Neuron (in vitro differentiated cells): ENCODE measurements at regions not wholly inside any gene's neighbourhood (a gene's known extent, or its start where the extent isn't known, plus 50 kb on each side); places are given as distances from the start of the nearest gene placed in this dataset.

Experiments
- H2AFZ ChIP-seq: one replicate; pipeline ENCODE4 v1.6.1; 2013; ENCODE audit warnings: low read depth, mild to moderate bottlenecking, inconsistent platforms, low read length, moderate library complexity
- H3K27me3 ChIP-seq: one replicate; pipeline ENCODE4 v1.6.1; 2013; ENCODE audit warnings: low read length; ENCODE audit not compliant: insufficient read depth
- H3K36me3 ChIP-seq: one replicate; pipeline ENCODE4 v1.6.1; 2013; ENCODE audit warnings: low read length; ENCODE audit not compliant: insufficient read depth
- H3K4me1 ChIP-seq: one replicate; pipeline ENCODE4 v1.6.1; 2013; ENCODE audit warnings: low read length; ENCODE audit not compliant: insufficient read depth
- H3K4me3 ChIP-seq: 2 replicates; pipeline ENCODE4 v1.5.1; 2013; ENCODE audit warnings: mild to moderate bottlenecking, low read length, moderate library complexity
- H3K9me3 ChIP-seq: one replicate; pipeline ENCODE4 v1.6.1; 2013; ENCODE audit warnings: low read length

GRCh38 chr5:159410480-159410879, 80.2 kb upstream of the IL12B start:
- no peaks in the 10 kb centered on the region for H3K9me3 ChIP-seq
- no peaks in the 10 kb centered on the region for H3K27me3 ChIP-seq
- no peak overlapping the region for H3K4me3 ChIP-seq
- H3K36me3 ChIP-seq = no peaks in the 10 kb centered on the region
- no peak overlapping the region for H2AFZ ChIP-seq
- H3K4me1 ChIP-seq = no peaks in the 10 kb centered on the region

DNA sequence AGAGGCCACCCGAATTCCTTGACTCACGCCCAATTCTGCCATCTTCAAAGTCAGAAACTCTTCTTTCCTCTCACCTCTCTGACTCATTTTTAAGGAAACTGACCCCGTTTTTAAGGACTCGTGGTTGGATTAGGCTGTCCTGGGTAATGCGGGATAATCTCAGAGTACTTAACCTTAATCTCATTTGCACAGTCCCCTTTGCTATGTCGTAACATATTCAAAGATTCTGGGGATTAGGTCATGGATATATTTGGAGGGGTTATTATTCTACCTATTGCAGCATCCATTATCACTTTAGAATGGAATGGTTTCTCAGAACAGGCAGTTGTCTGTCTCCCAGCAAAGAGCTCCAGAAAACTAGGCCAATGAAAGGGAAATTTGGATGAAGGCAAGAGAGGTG, 80.8 kb upstream of the IL12B start:
- Histone ChIP-seq H2AFZ (no peak overlapping the region), H3K4me3 (no peak overlapping the region), H3K27me3 (no peaks in the 10 kb centered on the region), H3K4me1 (no peaks in the 10 kb centered on the region), H3K9me3 (no peaks in the 10 kb centered on the region), H3K36me3 (no peaks in the 10 kb centered on the region)

- no peaks in the 10 kb centered on the region for H3K36me3 ChIP-seq
- H3K9me3 ChIP-seq = no peaks in the 10 kb centered on the region
- H3K4me1 ChIP-seq = no peaks in the 10 kb centered on the region
- no peak overlapping the region for H2AFZ ChIP-seq
- no peak overlapping the region for H3K4me3 ChIP-seq
- no peaks in the 10 kb centered on the region for H3K27me3 ChIP-seq
These were observed 82.2 kb upstream of the IL12B start for GRCh38 chr5:159412284-159413046.

- no peak overlapping the region for H3K4me3 ChIP-seq
- no peak overlapping the region for H2AFZ ChIP-seq
- no peaks in the 10 kb centered on the region for H3K4me1 ChIP-seq
- H3K36me3 ChIP-seq = no peaks in the 10 kb centered on the region
- H3K27me3 ChIP-seq = no peaks in the 10 kb centered on the region
- H3K9me3 ChIP-seq = no peaks in the 10 kb centered on the region
These were observed 83.7 kb upstream of the IL12B start for GRCh38 chr5:159414021-159414420.

DNA sequence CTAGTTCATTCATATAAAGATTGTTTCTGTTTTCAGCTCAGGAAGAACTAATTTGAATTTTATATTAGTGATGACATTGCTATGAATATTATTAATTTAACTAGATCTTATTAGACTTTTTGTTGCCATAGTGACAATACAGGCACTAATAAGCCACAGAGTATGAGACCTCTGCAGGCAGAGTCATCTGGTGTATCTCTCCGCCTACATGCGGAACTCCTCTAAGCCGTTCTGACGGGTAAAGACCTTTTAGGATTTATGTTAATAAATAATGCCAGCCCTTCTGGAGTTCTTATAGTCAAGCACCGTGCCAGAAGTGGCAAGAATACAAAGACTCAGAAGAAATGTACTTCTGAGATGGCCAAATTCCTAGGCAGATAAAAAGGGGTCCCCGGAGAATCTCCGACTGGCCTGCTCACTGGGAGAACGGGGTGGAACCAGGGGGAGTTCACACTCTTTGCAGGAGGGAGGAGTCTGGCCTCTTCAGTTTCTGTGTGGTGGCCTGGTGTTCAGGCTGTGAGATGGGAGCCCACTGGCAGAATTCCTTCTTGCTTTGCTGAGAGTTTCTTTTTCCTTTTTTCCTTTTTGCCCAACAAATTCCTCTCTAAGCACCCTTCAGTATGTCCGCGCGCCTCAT, 85.1 kb upstream of the IL12B start:
- H3K27me3 ChIP-seq = no peaks in the 10 kb centered on the region
- no peak overlapping the region for H2AFZ ChIP-seq
- no peaks in the 10 kb centered on the region for H3K4me1 ChIP-seq
- no peaks in the 10 kb centered on the region for H3K36me3 ChIP-seq
- no peak overlapping the region for H3K4me3 ChIP-seq
- H3K9me3 ChIP-seq = no peaks in the 10 kb centered on the region

- no peaks in the 10 kb centered on the region for H3K27me3 ChIP-seq
These were observed 86.2 kb upstream of the IL12B start for GRCh38 chr5:159416438-159416837.

DNA sequence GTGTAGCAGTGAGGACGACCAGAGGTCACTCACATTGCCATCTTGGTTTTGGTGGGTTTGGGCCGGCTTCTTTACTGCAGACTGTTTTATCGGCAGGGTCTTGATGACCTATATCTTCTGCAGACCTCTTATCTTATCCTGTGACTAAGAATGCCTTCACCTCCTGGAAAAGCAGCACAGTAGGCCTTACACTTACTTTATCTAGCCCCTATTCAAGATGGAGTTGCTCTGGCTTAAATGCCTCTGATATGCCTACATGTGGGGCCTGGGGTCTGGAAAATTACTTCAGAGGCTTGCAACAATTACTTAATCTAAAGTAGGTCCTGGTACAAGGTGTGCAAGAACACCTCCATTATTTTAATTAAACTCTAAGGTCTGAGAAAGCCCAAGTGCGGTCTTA, 86.9 kb upstream of the IL12B start:
- Histone ChIP-seq H3K36me3 (no peaks in the 10 kb centered on the region), H2AFZ (no peak overlapping the region), H3K9me3 (no peaks in the 10 kb centered on the region), H3K4me1 (no peaks in the 10 kb centered on the region), H3K27me3 (no peaks in the 10 kb centered on the region), H3K4me3 (no peak overlapping the region)

More at GRCh38 chr5:159416438-159416837, 86.2 kb upstream of the IL12B start:
- no peak overlapping the region for H2AFZ ChIP-seq
- H3K9me3 ChIP-seq = no peaks in the 10 kb centered on the region
- H3K4me3 ChIP-seq = no peak overlapping the region
- no peaks in the 10 kb centered on the region for H3K36me3 ChIP-seq
- H3K4me1 ChIP-seq = no peaks in the 10 kb centered on the region

GRCh38 chr5:159419576-159419975, 89.3 kb upstream of the IL12B start:
- Histone ChIP-seq H3K9me3 (no peaks in the 10 kb centered on the region), H3K27me3 (no peaks in the 10 kb centered on the region), H3K36me3 (no peaks in the 10 kb centered on the region), H3K4me1 (no peaks in the 10 kb centered on the region), H2AFZ (no peak overlapping the region), H3K4me3 (no peak overlapping the region)

DNA sequence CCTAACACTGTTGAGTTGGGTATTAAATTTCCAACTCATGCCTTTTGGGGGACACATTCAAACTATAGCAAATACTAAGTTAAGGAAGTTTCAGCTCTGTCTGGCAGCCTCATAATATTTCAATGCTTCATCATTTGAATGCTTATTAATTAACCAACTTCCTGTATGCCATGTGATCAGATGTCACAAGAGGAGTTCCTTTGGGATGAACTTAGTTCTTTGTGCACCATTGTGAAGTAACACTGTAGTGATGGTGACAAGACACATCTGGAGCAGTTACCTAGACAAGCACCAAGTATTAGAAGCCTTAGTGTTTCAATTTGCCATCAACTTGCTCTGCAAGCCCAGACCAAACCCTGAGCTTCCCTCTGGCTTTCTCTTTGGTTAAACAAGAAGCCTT, 90.7 kb upstream of the IL12B start:
- Histone ChIP-seq H3K36me3 (no peaks in the 10 kb centered on the region), H3K27me3 (no peaks in the 10 kb centered on the region), H3K4me1 (no peaks in the 10 kb centered on the region), H3K4me3 (no peak overlapping the region), H3K9me3 (no peaks in the 10 kb centered on the region), H2AFZ (no peak overlapping the region)

- Histone ChIP-seq H3K9me3 (no peaks in the 10 kb centered on the region), H3K4me3 (no peak overlapping the region), H3K27me3 (no peaks in the 10 kb centered on the region), H3K36me3 (no peaks in the 10 kb centered on the region), H2AFZ (no peak overlapping the region), H3K4me1 (no peaks in the 10 kb centered on the region)
These were observed 92.1 kb upstream of the IL12B start for GRCh38 chr5:159422361-159422760.

GRCh38 chr5:159422910-159423309, 92.6 kb upstream of the IL12B start:
- Histone ChIP-seq H2AFZ (no peak overlapping the region), H3K36me3 (no peaks in the 10 kb centered on the region), H3K27me3 (no peaks in the 10 kb centered on the region), H3K4me1 (no peaks in the 10 kb centered on the region), H3K9me3 (no peaks in the 10 kb centered on the region), H3K4me3 (no peak overlapping the region)

GRCh38 chr5:159424123-159424522, 93.8 kb upstream of the IL12B start:
- no peaks in the 10 kb centered on the region for H3K9me3 ChIP-seq
- H2AFZ ChIP-seq = no peak overlapping the region
- no peaks in the 10 kb centered on the region for H3K27me3 ChIP-seq
- H3K36me3 ChIP-seq = no peaks in the 10 kb centered on the region
- H3K4me1 ChIP-seq = no peaks in the 10 kb centered on the region
- no peak overlapping the region for H3K4me3 ChIP-seq

DNA sequence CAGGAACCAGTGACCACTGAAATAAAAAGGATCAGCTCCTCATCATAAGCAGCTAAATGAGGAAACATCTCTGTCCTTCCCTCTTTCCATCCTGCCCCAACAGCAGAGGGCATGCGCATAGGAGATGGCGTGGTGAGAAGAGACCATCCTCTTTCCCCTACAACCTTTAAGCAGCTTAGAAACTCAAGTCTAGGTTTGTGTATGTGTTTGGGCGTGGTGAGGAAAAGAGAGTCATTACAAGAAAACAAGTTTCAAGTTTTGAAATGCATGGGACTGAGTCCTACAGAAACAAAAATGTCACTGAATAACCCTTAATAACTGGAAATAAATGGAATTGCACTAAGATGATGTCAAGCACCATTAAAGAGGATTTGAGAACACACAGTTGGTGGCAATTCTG, 96.4 kb upstream of the IL12B start:
- H3K4me3 ChIP-seq = no peak overlapping the region
- no peaks in the 10 kb centered on the region for H3K36me3 ChIP-seq
- no peaks in the 10 kb centered on the region for H3K27me3 ChIP-seq
- H3K4me1 ChIP-seq = no peaks in the 10 kb centered on the region
- H2AFZ ChIP-seq = no peak overlapping the region
- H3K9me3 ChIP-seq = no peaks in the 10 kb centered on the region
